GM12891 (cell line): ENCODE measurements at regions not wholly inside any gene's neighbourhood (a gene's known extent, or its start where the extent isn't known, plus 50 kb on each side); places are given as distances from the start of the nearest gene placed in this dataset.

Experiments
- POLR2A ChIP-seq: IDR thresholded peaks from 2 replicates; pipeline ENCODE4 v1.6.1; 2011; ENCODE audit warnings: low read depth, low read length, control low read depth
- POLR2AphosphoS5 ChIP-seq: IDR thresholded peaks from 2 replicates; pipeline ENCODE4 v1.6.1; 2011; ENCODE audit warnings: low read depth, low read length, control low read depth
- SPI1 ChIP-seq: IDR thresholded peaks from 2 replicates; pipeline ENCODE4 v1.6.1; 2011; ENCODE audit warnings: low read depth, low read length, control low read depth
- TAF1 ChIP-seq: IDR thresholded peaks from 2 replicates; pipeline ENCODE4 v1.6.1; 2011; ENCODE audit warnings: low read depth, low read length, control low read depth

DNA sequence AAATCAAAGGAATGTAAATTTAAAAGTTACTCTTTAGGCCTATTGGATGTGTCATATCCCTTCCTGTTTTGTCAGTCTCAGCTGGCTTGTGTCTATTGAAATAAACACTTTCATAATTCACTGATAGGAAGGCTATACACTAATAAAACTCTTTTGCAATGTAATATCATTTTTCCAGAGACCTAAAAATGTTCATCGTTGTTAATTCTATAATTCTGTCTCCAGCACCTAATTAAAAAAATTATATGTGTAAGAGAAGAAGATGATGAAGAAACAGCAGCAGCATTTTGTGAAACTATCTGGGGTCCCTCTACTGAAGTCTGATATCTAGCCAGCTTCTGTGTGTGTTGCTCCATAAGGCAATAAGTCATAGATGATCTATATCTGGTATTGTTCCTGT lies 602.7 kb downstream of the ETV1 start:
- no peak for TF ChIP-seq POLR2A
- TF ChIP-seq TAF1 = no peak
- no peak for TF ChIP-seq SPI1
- no peak for TF ChIP-seq POLR2AphosphoS5
